Right kidney (tissue), 1 donor: ENCODE measurements at regions not wholly inside any gene's neighbourhood (a gene's known extent, or its start where the extent isn't known, plus 50 kb on each side); places are given as distances from the start of the nearest gene placed in this dataset.

Experiments used
- DNase-seq: peaks from one replicate; pipeline ENCODE4 v3.0.0-alpha.2; 2016

DNA sequence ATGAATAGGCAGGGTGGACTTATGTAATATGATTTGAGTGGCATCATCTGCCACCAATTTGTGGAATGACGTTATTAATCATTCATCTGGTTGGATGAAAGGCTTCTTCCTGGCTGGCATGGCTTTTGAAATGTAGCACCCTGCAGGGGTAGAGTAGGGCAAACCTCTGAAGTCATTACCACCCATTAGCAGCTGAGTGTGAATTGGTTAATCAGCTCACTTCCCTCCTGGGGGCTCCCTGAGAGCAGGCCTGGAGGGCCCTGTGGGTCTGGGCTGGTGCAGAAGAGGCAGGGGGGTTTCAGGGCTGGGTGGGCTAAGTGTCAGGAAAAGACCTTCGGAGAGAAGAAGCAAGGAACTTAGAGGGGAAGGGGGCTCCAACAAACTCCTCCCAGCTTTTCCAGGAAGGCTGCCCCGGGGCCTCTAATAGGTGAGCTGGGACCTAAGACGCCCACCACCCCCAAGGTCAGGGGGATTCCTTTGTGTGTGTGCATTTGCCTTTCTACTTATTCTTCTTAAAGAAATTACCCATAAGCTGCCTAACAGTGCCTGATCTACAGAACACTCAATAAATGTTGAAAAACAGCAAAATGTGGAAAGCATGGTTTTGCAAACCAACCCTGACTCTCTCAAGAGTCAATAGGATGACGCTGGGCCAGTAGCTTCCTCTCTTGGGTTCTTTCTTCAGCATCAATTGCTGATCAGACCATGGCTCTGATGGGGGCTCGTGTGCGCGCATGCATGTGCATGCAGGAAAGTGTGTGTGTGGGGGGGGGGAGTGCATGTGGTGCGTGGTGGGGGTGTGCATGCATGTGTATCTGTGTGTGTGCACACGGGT lies 49.7 kb upstream of the ZNF516 start:
- DNase-seq, result no peak
